ENCODE measurements at regions not wholly inside any gene's neighbourhood (a gene's known extent, or its start where the extent isn't known, plus 50 kb on each side); places are given as distances from the start of the nearest gene placed in this dataset.

DNA sequence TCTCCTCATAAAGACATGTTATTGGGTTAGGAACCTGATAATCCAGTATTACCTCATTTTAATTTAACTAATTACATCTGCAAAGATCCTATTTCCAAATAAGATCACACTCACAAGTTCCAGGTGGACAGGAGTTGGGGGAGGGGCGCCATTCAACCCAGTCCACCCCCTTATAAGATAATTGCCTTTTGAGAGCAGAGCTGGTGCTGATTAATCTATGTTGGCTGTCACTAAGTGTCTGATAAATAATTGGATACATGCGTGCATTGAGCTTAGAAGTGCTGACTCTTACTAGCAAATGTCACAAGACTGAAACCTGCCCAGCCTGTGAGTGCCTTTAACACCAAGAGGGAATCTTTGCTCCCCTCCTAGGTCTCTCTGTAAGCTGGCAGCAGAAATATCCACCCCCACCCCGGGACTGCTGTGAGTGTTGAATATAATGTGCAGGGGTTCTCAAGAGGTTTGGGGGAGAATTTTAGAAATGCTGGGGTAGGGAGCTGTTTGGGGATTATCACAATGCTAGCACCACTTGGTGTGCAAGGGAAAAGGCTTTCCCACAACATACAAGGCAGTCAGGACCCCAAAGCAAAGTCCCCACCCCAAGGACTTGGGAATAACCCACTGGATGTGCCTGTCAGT is 87.5 kb downstream of the ANKRD60 start:
- no peaks in the 10 kb centered on the region for H3K27me3 ChIP-seq (ENCODE audit: insufficient read depth, low read length)
- no peak overlapping the region for H3K9ac ChIP-seq (ENCODE audit: extremely low read depth, insufficient read length, low read length)
- H3K4me1 Mint-ChIP-seq, result peaks cover 4 to 5% of the 10 kb centered on the region in 2 experiments
- no peaks in the 10 kb centered on the region for H3K9me3 ChIP-seq (ENCODE audit: control insufficient read depth, low read depth, low read length)
- H3K9me3 Mint-ChIP-seq, result no peaks in the 10 kb centered on the region
- H2BK120ac ChIP-seq (ENCODE audit: low read depth, low read length, poor library complexity, severe bottlenecking), result no peak overlapping the region
- no peak overlapping the region for H4K5ac ChIP-seq (ENCODE audit: insufficient read length, low read depth, low read length)
- H3K4me2 ChIP-seq (ENCODE audit: insufficient read depth, insufficient read length, low read length), result no peak overlapping the region
- no peak overlapping the region for H3K4me3 Mint-ChIP-seq
- peaks cover 33% of the 10 kb centered on the region for H3K27me3 Mint-ChIP-seq (ENCODE audit: low read depth)
- no peak overlapping the region for H3K23ac ChIP-seq (ENCODE audit: insufficient read length, low read depth, low read length)
- no peak overlapping the region for H2BK12ac ChIP-seq (ENCODE audit: insufficient read length, low read depth, low read length)
- no peak overlapping the region for H3K56ac ChIP-seq (ENCODE audit: insufficient read length, low read depth, low read length)
- no CpG with 5 or more reads among the region's 3 CpGs for WGBS (ENCODE audit: extremely low coverage, insufficient read length, low lambda C conversion rate)
- H3K14ac ChIP-seq (ENCODE audit: insufficient read depth, low read length), result no peak overlapping the region
- TF ChIP-seq, protein P1, sequence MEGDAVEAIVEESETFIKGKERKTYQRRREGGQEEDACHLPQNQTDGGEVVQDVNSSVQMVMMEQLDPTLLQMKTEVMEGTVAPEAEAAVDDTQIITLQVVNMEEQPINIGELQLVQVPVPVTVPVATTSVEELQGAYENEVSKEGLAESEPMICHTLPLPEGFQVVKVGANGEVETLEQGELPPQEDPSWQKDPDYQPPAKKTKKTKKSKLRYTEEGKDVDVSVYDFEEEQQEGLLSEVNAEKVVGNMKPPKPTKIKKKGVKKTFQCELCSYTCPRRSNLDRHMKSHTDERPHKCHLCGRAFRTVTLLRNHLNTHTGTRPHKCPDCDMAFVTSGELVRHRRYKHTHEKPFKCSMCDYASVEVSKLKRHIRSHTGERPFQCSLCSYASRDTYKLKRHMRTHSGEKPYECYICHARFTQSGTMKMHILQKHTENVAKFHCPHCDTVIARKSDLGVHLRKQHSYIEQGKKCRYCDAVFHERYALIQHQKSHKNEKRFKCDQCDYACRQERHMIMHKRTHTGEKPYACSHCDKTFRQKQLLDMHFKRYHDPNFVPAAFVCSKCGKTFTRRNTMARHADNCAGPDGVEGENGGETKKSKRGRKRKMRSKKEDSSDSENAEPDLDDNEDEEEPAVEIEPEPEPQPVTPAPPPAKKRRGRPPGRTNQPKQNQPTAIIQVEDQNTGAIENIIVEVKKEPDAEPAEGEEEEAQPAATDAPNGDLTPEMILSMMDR (conservative IDR thresholded peaks at IDR 0.05), result no peak
- no peak overlapping the region for H2AK5ac ChIP-seq (ENCODE audit: insufficient read length, low read length)
- no peaks in the 10 kb centered on the region for H3K36me3 Mint-ChIP-seq (ENCODE audit: insufficient read depth in 1 of 3, low read depth in 3 of 3)
- H3K4me1 ChIP-seq (ENCODE audit: insufficient read depth, low read length), result no peaks in the 10 kb centered on the region
- H3T11ph ChIP-seq (ENCODE audit: low read length), result no peak overlapping the region
- no peaks in the 10 kb centered on the region for H3K79me2 ChIP-seq (ENCODE audit: insufficient read depth, low read length)
- H2AFZ ChIP-seq (ENCODE audit: low read length), result no peak overlapping the region
- H4K91ac ChIP-seq (ENCODE audit: insufficient read length, low read depth, low read length), result no peak overlapping the region
- H3K4ac ChIP-seq (ENCODE audit: low read depth, low read length), result no peak overlapping the region
- H4K20me1 ChIP-seq (ENCODE audit: control insufficient read depth, insufficient read depth, insufficient read length), result no peaks in the 10 kb centered on the region
- no peak for DNase-seq
- H3K23me2 ChIP-seq (ENCODE audit: insufficient read length, low read depth, low read length, poor library complexity, severe bottlenecking), result no peaks in the 10 kb centered on the region
- no peak overlapping the region for H2BK20ac ChIP-seq (ENCODE audit: low read depth, low read length, poor library complexity, severe bottlenecking)
- no peak overlapping the region for H2BK15ac ChIP-seq (ENCODE audit: low read depth, low read length)
- no peak overlapping the region for H2BK5ac ChIP-seq (ENCODE audit: insufficient read length, low read length)
- no peak overlapping the region for H3K27ac ChIP-seq (ENCODE audit: insufficient read length, low read depth, low read length)
- no peak overlapping the region for H3K18ac ChIP-seq (ENCODE audit: insufficient read length, low read depth, low read length)
- H3K79me1 ChIP-seq (ENCODE audit: insufficient read depth, low read depth, low read length, poor library complexity, severe bottlenecking), result no peaks in the 10 kb centered on the region
- no peak overlapping the region for H4K8ac ChIP-seq (replicated peaks; ENCODE audit: insufficient read length, low read depth, low read length)
- no peak overlapping the region for H3K27ac Mint-ChIP-seq
